Cardiac fibroblast (primary cell): ENCODE measurements at regions not wholly inside any gene's neighbourhood (a gene's known extent, or its start where the extent isn't known, plus 50 kb on each side); places are given as distances from the start of the nearest gene placed in this dataset.
"Not testable (repeated sequence)": the region's sequence is repeated elsewhere in the genome, so short reads cannot be mapped to it uniquely, and the experiment has no call there.

ENCODE experiments used
- DNase-seq, 2 donors: peaks; one replicate each; pipeline versions ENCODE4 v3.0.0 to v3.0.0-alpha.2; 2010; ENCODE audit warnings: low read depth in 2 of 2
- H3K4me3 ChIP-seq, 2 donors: replicated peaks in 1 of 2; 1 replicate in 1 of 2; 2 replicates in 1 of 2; pipeline ENCODE4 v1.5.1; 2011; ENCODE audit warnings: low read depth in 2 of 2, low read length in 2 of 2, mild to moderate bottlenecking in 2 of 2, moderate library complexity in 1 of 2
- CTCF ChIP-seq: IDR thresholded peaks from one replicate; pipeline ENCODE4 v1.5.1; 2011; ENCODE audit warnings: low read depth, mild to moderate bottlenecking, low read length, inconsistent platforms

DNA sequence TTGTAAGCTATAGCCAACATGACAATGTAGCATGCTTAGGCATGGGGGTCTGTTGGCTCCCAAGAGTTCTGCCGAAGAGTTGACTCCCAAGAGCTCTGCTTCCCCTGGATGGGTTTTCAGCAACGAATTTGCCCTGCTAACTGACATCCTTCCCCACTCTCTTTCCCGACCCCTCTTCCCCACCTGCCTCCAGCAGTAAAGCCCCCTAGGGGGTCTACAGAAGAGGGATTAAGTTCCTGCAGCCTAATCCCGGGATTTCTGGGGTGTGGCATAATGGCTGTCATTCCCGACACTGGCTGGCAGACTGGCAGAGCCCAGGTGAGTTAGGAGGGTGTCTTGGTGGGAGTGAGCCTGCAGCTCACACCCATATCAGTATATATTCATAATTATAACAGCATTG is 121.0 kb upstream of the ZNF184 start:
- DNase-seq: no peak
- H3K4me3 ChIP-seq: no peak overlapping the region
- TF ChIP-seq CTCF: no peak

DNA sequence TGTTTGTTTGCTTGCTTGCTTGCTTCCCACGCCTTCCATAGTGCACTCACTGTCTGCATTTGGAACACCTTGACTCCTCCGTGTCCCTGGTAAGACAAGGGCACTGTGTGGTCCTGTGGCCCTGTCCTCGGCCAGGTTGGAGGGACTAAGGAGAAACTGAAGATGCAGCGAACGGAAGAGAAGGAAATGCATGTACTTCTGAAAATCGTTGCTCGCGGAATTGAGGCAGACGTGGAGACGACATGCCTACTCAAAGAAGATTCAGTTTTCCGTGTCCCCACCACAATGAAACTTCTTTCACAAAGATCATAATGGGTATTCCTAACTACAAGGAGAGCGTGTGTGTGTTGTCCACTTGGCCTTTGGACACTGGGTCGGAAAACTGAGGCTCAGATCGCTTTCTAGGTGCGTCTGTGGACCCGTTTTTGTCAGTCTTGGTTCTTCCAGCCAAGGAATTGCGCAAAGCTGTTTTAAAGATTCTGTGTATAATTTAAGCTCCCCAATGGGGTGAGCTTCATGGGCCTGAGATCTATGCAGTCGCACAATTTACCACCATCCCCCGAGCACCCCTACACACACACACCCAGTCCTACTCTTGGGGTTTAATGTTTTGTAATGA is 120.4 kb upstream of the ZNF184 start:
- no peak for TF ChIP-seq CTCF
- peak overlapping the region in 1 of 2 donors; percentile 31 for H3K4me3 ChIP-seq

GRCh38 chr6:27592481-27593199 is 119.7 kb upstream of the ZNF184 start:
- DNase-seq: peak; percentile 63 to 92

More for the DNA sequence above, 120.4 kb upstream of the ZNF184 start:
- DNase-seq: no peak

DNA sequence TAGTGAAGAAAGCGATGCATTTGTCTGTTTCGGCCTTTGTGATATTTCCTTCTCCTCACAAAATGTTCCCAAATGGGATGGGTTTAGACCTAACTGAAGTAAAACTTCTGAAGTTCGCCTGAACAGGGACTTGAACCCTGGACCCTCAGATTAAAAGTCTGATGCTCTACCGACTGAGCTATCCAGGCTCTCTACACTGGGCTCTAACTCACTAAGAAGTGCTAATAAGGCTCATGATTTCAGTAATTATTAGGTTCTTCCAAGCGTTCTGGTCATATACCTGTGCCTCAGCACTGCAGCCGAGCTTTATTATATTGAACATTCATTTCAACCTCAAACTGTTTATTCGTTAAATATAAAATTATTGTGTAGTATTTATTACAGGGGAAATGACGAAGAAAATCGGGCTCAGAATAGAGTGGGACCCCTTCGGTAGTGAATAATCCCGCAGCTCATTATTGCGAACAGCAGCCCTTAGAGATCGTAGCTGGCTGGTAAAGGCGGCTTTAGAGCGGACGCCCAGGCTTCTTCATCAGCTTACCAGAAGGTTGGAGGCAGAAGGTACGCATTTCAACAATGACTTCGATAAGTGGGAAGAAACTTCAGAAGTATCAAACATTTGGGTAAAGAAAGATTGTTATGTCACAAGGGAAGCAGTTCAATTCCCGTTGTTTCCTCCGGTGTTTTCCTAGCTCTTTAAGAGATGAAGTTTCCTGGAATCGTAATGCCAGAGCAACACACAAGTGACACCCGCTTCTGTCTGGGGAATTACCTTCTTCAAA is 119.0 kb upstream of the ZNF184 start:
- no peak for TF ChIP-seq CTCF
- DNase-seq: peak; percentile 30 to 85
- peak overlapping the region; percentile 22 to 35 for H3K4me3 ChIP-seq

More at GRCh38 chr6:27592481-27593199, 119.7 kb upstream of the ZNF184 start:
- H3K4me3 ChIP-seq: peak overlapping the region; percentile 22 to 35
- no peak for TF ChIP-seq CTCF

- H3K4me3 ChIP-seq, DNase-seq: not testable (repeated sequence)
These were observed 112.4 kb upstream of the ZNF184 start for GRCh38 chr6:27585316-27585715.

GRCh38 chr6:27584326-27584725 is 111.4 kb upstream of the ZNF184 start:
- H3K4me3 ChIP-seq: no peak overlapping the region
- no peak for TF ChIP-seq CTCF
- DNase-seq: no peak
